ENCODE measurements at regions not wholly inside any gene's neighbourhood (a gene's known extent, or its start where the extent isn't known, plus 50 kb on each side); places are given as distances from the start of the nearest gene placed in this dataset.
A peak's percentile ranks its signal among the peaks of the same experiment; 100 is the strongest.

DNA sequence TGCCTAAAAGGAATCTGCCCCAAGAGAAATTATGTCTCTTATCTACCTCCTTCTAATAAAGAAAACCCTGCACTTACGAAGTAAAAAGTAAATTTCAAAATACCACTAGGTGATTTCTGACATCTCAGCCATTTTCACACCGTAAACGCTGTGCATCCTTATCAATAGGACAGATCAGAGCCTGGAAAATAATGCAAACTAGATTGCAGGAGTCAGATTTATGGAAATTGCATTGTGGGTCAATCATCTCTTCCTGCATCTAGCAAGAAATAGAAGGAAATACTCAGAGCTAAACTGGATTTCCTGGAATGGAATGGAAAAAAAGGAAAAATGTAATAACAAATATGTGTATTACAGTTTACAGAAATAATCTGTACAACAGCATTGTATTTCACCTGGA lies 114.3 kb upstream of the PLPPR4 start:
- intact Hi-C loops (cut with DNase I), result no loop called here
- DNase-seq, result no peak
- no peak for ATAC-seq

- ATAC-seq (no peak), DNase-seq (no peak)
- intact Hi-C loops (cut with DNase I), result no loop called here
Measured at GRCh38 chr1:99152132-99152531, 112.2 kb upstream of the PLPPR4 start.

- DNase-seq (no peak), ATAC-seq (no peak)
- intact Hi-C loops (cut with DNase I), result no loop called here
Measured at GRCh38 chr1:99163671-99164070, 100.6 kb upstream of the PLPPR4 start.

DNA sequence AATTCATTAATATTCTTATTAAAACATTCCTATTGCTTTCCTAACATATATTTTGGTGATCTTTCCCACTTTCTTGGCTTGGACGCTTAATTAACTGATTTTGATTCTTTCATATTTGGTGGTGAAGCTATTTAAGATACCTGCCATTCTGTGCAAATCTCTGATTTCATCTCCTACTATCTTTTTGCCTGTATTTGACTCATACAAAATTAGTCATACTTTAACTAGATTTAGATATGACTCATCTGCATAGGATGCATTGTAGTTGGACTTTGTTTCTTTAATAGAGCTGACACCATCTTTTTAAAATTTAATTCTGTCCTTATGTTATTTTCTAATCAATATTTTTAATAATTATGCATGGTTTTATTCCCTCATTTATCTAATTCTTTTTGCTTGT lies 93.8 kb upstream of the PLPPR4 start:
- ATAC-seq (no peak), DNase-seq (no peak)
- intact Hi-C loops (cut with DNase I), result no loop called here

GRCh38 chr1:99171184-99171813 lies 93.0 kb upstream of the PLPPR4 start:
- ATAC-seq (no peak), DNase-seq (no peak)
- intact Hi-C loops (cut with DNase I), result no loop called here

- intact Hi-C loops (cut with DNase I), result no loop called here
- ATAC-seq (no peak), DNase-seq (no peak)
Measured at GRCh38 chr1:99173282-99173681, 91.0 kb upstream of the PLPPR4 start.

DNA sequence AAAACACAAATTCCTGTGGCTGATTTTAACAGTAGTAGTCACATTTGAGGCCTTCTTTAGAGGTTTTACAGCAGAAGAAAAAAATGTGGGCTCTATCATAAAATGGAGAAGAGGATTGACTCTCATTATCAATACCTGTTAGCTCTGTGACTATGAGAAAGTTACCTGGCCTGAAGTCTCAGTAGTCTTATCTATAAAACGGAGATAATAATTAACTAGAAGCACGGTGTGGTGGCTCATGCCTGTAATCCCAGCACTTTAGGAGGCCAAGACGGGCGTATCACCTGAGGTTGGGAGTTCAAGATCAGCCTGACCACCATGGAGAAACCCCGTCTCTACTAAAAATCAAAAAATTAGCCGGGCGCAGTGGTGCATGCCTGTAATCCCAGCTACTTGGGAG lies 90.4 kb upstream of the PLPPR4 start:
- ATAC-seq, result no peak
- intact Hi-C loops (cut with DNase I), result no loop called here
- DNase-seq, result no peak

GRCh38 chr1:99176753-99177152 lies 87.5 kb upstream of the PLPPR4 start:
- ATAC-seq, result no peak
- intact Hi-C loops (cut with DNase I), result loop anchor here in 1 of 2 donors (5.0 kb wide), 1 partner anchor 306 kb away; no protein-coding TSS in a partner anchor
- DNase-seq, result no peak

DNA sequence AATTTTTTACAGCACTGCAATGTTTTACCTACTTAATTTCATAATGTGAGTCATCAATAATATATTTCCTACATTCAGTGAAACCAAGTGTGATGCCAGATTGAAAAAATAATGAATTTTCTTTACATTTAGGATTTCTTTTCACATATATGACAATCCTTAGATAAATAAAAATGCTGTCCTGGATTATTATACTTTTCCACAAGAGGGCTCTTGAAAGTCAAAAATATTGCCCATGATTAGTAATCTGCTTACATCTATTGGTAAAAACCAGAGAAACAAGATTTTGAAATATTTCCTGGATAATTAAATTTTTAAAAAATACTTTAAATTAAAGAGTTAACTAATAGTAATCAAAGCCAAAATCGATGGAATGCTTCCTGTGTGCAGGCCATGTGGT lies 86.8 kb upstream of the PLPPR4 start:
- no peak for DNase-seq
- no peak for ATAC-seq
- intact Hi-C loops (cut with DNase I), result loop anchor here in 1 of 2 donors (5.0 kb wide), 1 partner anchor 305 kb away; no protein-coding TSS in a partner anchor

GRCh38 chr1:99180343-99180808 lies 83.9 kb upstream of the PLPPR4 start:
- intact Hi-C loops (cut with DNase I), result loop anchor here (1.0 to 10.0 kb wide), 3 partner anchors 294 to 527 kb away; no protein-coding TSS in a partner anchor
- DNase-seq (peak; percentile 75), ATAC-seq (peak; percentile 94 to 96)

- ATAC-seq, result no peak
- intact Hi-C loops (cut with DNase I), result loop anchor here (1.0 to 10.0 kb wide), 3 partner anchors 294 to 526 kb away; no protein-coding TSS in a partner anchor
- no peak for DNase-seq
Measured at GRCh38 chr1:99180915-99181314, 83.4 kb upstream of the PLPPR4 start.

DNA sequence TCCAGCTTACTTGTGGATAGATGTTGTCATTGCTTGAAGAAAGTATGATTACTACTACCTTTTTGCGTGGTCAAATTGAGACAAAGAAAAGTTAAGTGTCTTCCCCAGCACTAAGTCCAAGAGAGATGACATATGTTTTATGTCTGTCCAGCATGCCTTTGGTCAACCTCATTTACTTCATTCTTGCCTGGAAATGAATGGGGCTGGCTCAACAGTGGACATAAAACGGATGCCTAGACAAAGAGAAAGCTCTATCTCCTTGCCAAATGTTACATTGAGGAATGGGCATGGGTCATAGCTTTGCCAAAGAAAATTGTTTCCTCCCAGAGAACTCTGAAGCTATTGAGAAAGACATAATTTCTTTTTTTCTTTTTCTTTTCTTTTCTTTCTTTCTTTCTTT lies 82.4 kb upstream of the PLPPR4 start:
- intact Hi-C loops (cut with DNase I), result loop anchor here in 1 of 2 donors (5.0 to 10.0 kb wide), 2 partner anchors 293 to 525 kb away; no protein-coding TSS in a partner anchor
- DNase-seq (no peak), ATAC-seq (no peak)

GRCh38 chr1:99185196-99185595 lies 79.1 kb upstream of the PLPPR4 start:
- DNase-seq (no peak), ATAC-seq (no peak)
- intact Hi-C loops (cut with DNase I), result loop anchor here in 1 of 2 donors (10.0 kb wide), 1 partner anchor 290 kb away; no protein-coding TSS in a partner anchor

DNA sequence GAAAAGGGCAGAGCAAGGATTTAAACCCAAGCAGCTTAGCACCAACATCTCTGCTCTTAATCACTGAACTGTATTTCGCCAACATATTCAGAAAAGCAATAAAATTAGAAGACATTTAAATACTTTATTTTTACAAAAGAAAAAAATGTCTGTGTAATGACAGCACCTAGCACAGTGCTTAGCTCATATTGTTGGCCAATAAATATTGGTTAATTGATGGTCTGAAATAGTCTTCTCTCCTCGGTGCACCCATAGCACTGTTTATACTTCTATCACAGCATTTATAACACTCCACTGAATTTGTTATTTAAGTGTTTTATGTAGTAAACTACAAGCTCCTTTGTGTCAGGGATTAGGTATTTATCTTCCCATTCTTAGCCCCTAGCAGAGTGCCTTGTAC lies 70.9 kb upstream of the PLPPR4 start:
- intact Hi-C loops (cut with DNase I), result no loop called here
- no peak for DNase-seq
- ATAC-seq, result no peak

DNA sequence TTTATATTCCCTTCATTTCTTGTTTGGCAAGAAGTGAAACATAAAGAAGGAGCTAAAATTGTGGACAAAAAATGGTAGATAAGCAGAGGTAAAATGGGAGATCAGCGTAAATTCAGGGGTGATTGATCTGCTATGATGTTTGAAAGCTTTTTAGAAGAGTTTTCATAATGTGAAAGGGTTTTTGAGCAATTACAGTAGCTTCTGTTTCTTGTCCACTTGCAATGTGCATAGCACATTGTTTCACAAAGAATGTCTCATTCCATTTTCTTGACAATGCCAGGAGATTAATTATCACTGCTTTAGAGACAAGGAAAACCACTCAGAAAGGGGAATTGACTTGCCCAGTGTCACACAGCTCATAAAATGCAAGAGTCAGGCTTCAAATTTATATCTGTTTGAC lies 65.9 kb upstream of the PLPPR4 start:
- ATAC-seq, result no peak
- intact Hi-C loops (cut with DNase I), result no loop called here
- DNase-seq, result no peak

- ATAC-seq, result no peak
- DNase-seq, result no peak
- intact Hi-C loops (cut with DNase I), result no loop called here
Measured at GRCh38 chr1:99207216-99207615, 57.1 kb upstream of the PLPPR4 start.
